Neural crest cell (in vitro differentiated cells): ENCODE measurements at regions not wholly inside any gene's neighbourhood (a gene's known extent, or its start where the extent isn't known, plus 50 kb on each side); places are given as distances from the start of the nearest gene placed in this dataset.

Experiments
- DNase-seq: peaks from one replicate; pipeline ENCODE4 v3.0.0; 2021; ENCODE audit warnings: low read depth, mixed read lengths, low spot score
- H3K27ac Mint-ChIP-seq: one replicate; pipeline ENCODE4 v1.8.0; 2021; ENCODE audit warnings: mild to moderate bottlenecking, mixed read lengths; ENCODE audit not compliant: unreplicated experiment
- H3K27me3 Mint-ChIP-seq: 2 replicates; pipeline ENCODE4 v1.8.0; 2021; ENCODE audit warnings: low read depth, mild to moderate bottlenecking, mixed read lengths
- H3K36me3 Mint-ChIP-seq: 2 replicates; pipeline ENCODE4 v1.8.0; 2021; ENCODE audit warnings: low read depth, mild to moderate bottlenecking, mixed read lengths
- H3K4me1 Mint-ChIP-seq: 2 replicates; pipeline ENCODE4 v1.8.0; 2021; ENCODE audit warnings: mixed read lengths
- H3K4me3 Mint-ChIP-seq: one replicate; pipeline ENCODE4 v1.8.0; 2021; ENCODE audit warnings: mild to moderate bottlenecking, mixed read lengths
- H3K9me3 Mint-ChIP-seq: 2 replicates; pipeline ENCODE4 v1.8.0; 2021; ENCODE audit warnings: mixed read lengths
- CTCF ChIP-seq: fragments of 200-600 bp; sonication (generic); conservative IDR thresholded peaks from 2 replicates; pipeline ENCODE4 v1.5.0; 2021; ENCODE audit warnings: antibody characterized with exemption, mild to moderate bottlenecking

GRCh38 chr10:24793648-24794379, 70.1 kb upstream of the ARHGAP21 start:
- no peak overlapping the region for H3K27ac Mint-ChIP-seq
- no peak overlapping the region for H3K4me3 Mint-ChIP-seq
- no peaks in the 10 kb centered on the region for H3K36me3 Mint-ChIP-seq

GRCh38 chr10:24792638-24793037, 69.0 kb upstream of the ARHGAP21 start:
- no peaks in the 10 kb centered on the region for H3K27me3 Mint-ChIP-seq
- no peak for DNase-seq
- no peak overlapping the region for H3K27ac Mint-ChIP-seq
- H3K9me3 Mint-ChIP-seq: no peaks in the 10 kb centered on the region
- no peaks in the 10 kb centered on the region for H3K36me3 Mint-ChIP-seq
- no peaks in the 10 kb centered on the region for H3K4me1 Mint-ChIP-seq
- TF ChIP-seq CTCF: no peak
- no peak overlapping the region for H3K4me3 Mint-ChIP-seq

More at GRCh38 chr10:24793648-24794379, 70.1 kb upstream of the ARHGAP21 start:
- no peaks in the 10 kb centered on the region for H3K27me3 Mint-ChIP-seq
- no peaks in the 10 kb centered on the region for H3K9me3 Mint-ChIP-seq
- H3K4me1 Mint-ChIP-seq: no peaks in the 10 kb centered on the region
- no peak for DNase-seq
- no peak for TF ChIP-seq CTCF

- no peak for TF ChIP-seq CTCF
- Mint-ChIP-seq H3K4me3 (no peak overlapping the region), H3K4me1 (no peaks in the 10 kb centered on the region), H3K9me3 (no peaks in the 10 kb centered on the region), H3K27ac (no peak overlapping the region), H3K27me3 (no peaks in the 10 kb centered on the region), H3K36me3 (no peaks in the 10 kb centered on the region)
- DNase-seq: no peak
Measured at GRCh38 chr10:24791084-24791726, 67.5 kb upstream of the ARHGAP21 start.

- Mint-ChIP-seq H3K27ac (no peak overlapping the region), H3K36me3 (no peaks in the 10 kb centered on the region), H3K4me1 (no peaks in the 10 kb centered on the region), H3K27me3 (no peaks in the 10 kb centered on the region), H3K9me3 (no peaks in the 10 kb centered on the region), H3K4me3 (no peak overlapping the region)
- no peak for TF ChIP-seq CTCF
- peak; percentile 53 for DNase-seq
Measured at GRCh38 chr10:24790599-24790998, 66.9 kb upstream of the ARHGAP21 start.

GRCh38 chr10:24790073-24790472, 66.4 kb upstream of the ARHGAP21 start:
- H3K4me3 Mint-ChIP-seq: no peak overlapping the region
- H3K9me3 Mint-ChIP-seq: no peaks in the 10 kb centered on the region
- H3K27me3 Mint-ChIP-seq: no peaks in the 10 kb centered on the region
- TF ChIP-seq CTCF: no peak
- no peak overlapping the region for H3K27ac Mint-ChIP-seq
- H3K4me1 Mint-ChIP-seq: no peaks in the 10 kb centered on the region
- H3K36me3 Mint-ChIP-seq: no peaks in the 10 kb centered on the region
- DNase-seq: no peak
